GM23248 (cell line): ENCODE measurements at regions not wholly inside any gene's neighbourhood (a gene's known extent, or its start where the extent isn't known, plus 50 kb on each side); places are given as distances from the start of the nearest gene placed in this dataset.

ENCODE experiments used
- DNase-seq: peaks from one replicate; pipeline ENCODE4 v3.0.0-alpha.2; 2015
- H2AFZ ChIP-seq: fragments of 200-600 bp; sonication (generic); 2 replicates; pipeline ENCODE4 v1.6.1; 2016; ENCODE audit warnings: antibody characterized with exemption
- H3F3A ChIP-seq: fragments of 200-600 bp; sonication (generic); 2 replicates; pipeline ENCODE4 v1.6.1; 2016; ENCODE audit warnings: mild to moderate bottlenecking, antibody characterized with exemption, mixed run types; ENCODE audit not compliant: insufficient read depth
- H3K27ac ChIP-seq: fragments of 200-600 bp; sonication (generic); 2 replicates; pipeline ENCODE4 v1.5.1; 2016; ENCODE audit warnings: mild to moderate bottlenecking
- H3K27me3 ChIP-seq: fragments of 200-600 bp; sonication (generic); replicated peaks from 2 replicates; pipeline ENCODE4 v1.6.1; 2016; ENCODE audit warnings: mild to moderate bottlenecking; ENCODE audit not compliant: insufficient read depth
- H3K36me3 ChIP-seq: fragments of 200-600 bp; sonication (generic); 2 replicates; pipeline ENCODE4 v1.6.1; 2016; ENCODE audit warnings: low read depth, mild to moderate bottlenecking
- H3K4me1 ChIP-seq: fragments of 200-600 bp; sonication (generic); 2 replicates; pipeline ENCODE4 v1.6.1; 2016; ENCODE audit warnings: mild to moderate bottlenecking; ENCODE audit not compliant: insufficient read depth
- H3K4me2 ChIP-seq: fragments of 200-600 bp; sonication (generic); one replicate; pipeline ENCODE4 v1.6.1; 2016; ENCODE audit warnings: mild to moderate bottlenecking; ENCODE audit not compliant: unreplicated experiment
- H3K4me3 ChIP-seq: fragments of 200-600 bp; sonication (generic); 2 replicates; pipeline ENCODE4 v1.5.1; 2016; ENCODE audit warnings: mild to moderate bottlenecking
- H3K79me2 ChIP-seq: fragments of 200-600 bp; sonication (generic); 2 replicates; pipeline ENCODE4 v1.6.1; 2016; ENCODE audit warnings: mild to moderate bottlenecking; ENCODE audit not compliant: insufficient read depth
- H3K9ac ChIP-seq: fragments of 200-600 bp; sonication (generic); 2 replicates; pipeline ENCODE4 v1.6.1; 2016; ENCODE audit warnings: mild to moderate bottlenecking
- H3K9me2 ChIP-seq: fragments of 200-600 bp; sonication (generic); 2 replicates; pipeline ENCODE4 v1.6.1; 2016; ENCODE audit warnings: mixed run types, mild to moderate bottlenecking, moderate library complexity; ENCODE audit not compliant: insufficient read depth
- H3K9me3 ChIP-seq: fragments of 200-600 bp; sonication (generic); one replicate; pipeline ENCODE4 v1.6.1; 2017; ENCODE audit warnings: low read depth
- H4K20me1 ChIP-seq: fragments of 200-600 bp; sonication (generic); 2 replicates; pipeline ENCODE4 v1.6.0; 2016; ENCODE audit not compliant: insufficient read depth
- EZH2 ChIP-seq: fragments of 200-600 bp; sonication (generic); IDR thresholded peaks from 2 replicates; pipeline ENCODE4 v1.6.1; 2018; ENCODE audit warnings: antibody characterized with exemption, mild to moderate bottlenecking; ENCODE audit not compliant: insufficient read depth, poor library complexity, severe bottlenecking
- EZH2phosphoT487 ChIP-seq: fragments of 200-600 bp; sonication (generic); IDR thresholded peaks from 2 replicates; pipeline ENCODE4 v1.6.1; 2018; ENCODE audit warnings: antibody characterized with exemption, moderate library complexity, mild to moderate bottlenecking, low read depth; ENCODE audit not compliant: insufficient read depth
- WGBS, 2 experiments: methylation state at CpG; one replicate each; pipeline ENCODE4 v1.1.6; 2015 to 2017; ENCODE audit warnings: low lambda C conversion rate in 2 of 2, low coverage in 1 of 2; ENCODE audit errors: missing lambda C conversion rate in 2 of 2; 5-methylcytosine and 5-hydroxymethylcytosine counted together
- in situ Hi-C: fragments of 300-500 bp; cut with MboI; formaldehyde crosslinking; loops from 2 replicates; pipeline ENCODE4 v1.15.0; 2020

- Histone ChIP-seq H3K4me2 (no peak overlapping the region), H3K36me3 (no peaks in the 10 kb centered on the region), H3K9me3 (no peaks in the 10 kb centered on the region), H3K79me2 (no peaks in the 10 kb centered on the region), H3K9me2 (no peaks in the 10 kb centered on the region), H3K4me3 (no peak overlapping the region), H3F3A (no peaks in the 10 kb centered on the region), H3K27me3 (no peaks in the 10 kb centered on the region), H3K27ac (no peak overlapping the region), H3K4me1 (no peaks in the 10 kb centered on the region), H2AFZ (no peak overlapping the region), H3K9ac (no peak overlapping the region), H4K20me1 (no peaks in the 10 kb centered on the region)
- WGBS, 2 experiments: 56 to 61% methylated on average over 4 of the region's 4 CpGs
- TF ChIP-seq EZH2phosphoT487 (no peak), EZH2 (no peak)
- in situ Hi-C loops: no loop called here
- DNase-seq: no peak
These were observed 74.3 kb upstream of the EOMES start for GRCh38 chr3:27796365-27796875.

DNA sequence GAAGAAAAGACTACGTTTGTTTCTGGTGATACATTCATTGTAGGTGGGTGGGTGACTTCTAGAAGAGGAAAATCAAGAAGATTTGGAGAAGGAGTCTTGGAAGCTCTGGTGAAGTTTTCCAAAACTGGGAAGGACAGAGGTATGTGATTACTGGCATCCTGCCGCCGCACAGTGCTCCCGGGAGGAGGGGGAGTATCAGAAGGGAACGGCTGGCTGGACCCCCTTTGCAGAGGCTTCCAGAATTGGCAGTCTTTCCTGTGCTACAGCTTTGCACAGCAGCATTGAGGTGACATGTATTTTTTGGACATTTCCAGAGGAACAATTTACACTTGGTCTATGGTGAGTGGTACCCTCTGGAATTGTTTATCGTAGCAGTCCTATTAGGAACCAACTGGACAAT lies 75.7 kb upstream of the EOMES start:
- H3K27ac ChIP-seq: no peak overlapping the region
- H3K79me2 ChIP-seq: no peaks in the 10 kb centered on the region
- WGBS, 2 experiments: 54 to 60% methylated on average over 6 of the region's 6 CpGs
- no peaks in the 10 kb centered on the region for H3K36me3 ChIP-seq
- in situ Hi-C loops: no loop called here
- TF ChIP-seq EZH2 (no peak), EZH2phosphoT487 (no peak)
- no peak overlapping the region for H3K9ac ChIP-seq
- no peak overlapping the region for H3K4me3 ChIP-seq
- no peak overlapping the region for H2AFZ ChIP-seq
- H3K4me1 ChIP-seq: no peaks in the 10 kb centered on the region
- no peaks in the 10 kb centered on the region for H3K9me3 ChIP-seq
- DNase-seq: no peak
- H4K20me1 ChIP-seq: no peaks in the 10 kb centered on the region
- no peaks in the 10 kb centered on the region for H3F3A ChIP-seq
- no peaks in the 10 kb centered on the region for H3K27me3 ChIP-seq
- H3K9me2 ChIP-seq: no peaks in the 10 kb centered on the region
- H3K4me2 ChIP-seq: no peak overlapping the region

DNA sequence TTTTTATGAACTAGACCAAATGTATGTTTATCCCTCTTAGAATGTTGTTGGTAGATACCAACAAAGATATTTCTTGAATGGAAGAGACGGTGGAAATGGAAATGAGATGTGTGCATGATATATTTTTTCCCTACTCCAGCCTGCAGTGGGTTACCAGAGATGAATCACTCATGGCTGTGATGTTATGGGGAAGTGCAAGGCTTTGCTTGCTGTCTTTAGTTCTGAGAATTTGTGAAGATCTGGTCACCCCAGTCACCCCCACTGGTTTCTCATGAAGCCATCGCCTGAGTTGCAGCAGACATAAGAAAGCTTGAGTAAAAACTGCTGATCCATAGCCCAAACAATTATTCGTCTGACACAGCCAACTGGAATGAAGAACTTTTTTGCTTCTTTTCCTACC lies 78.1 kb upstream of the EOMES start:
- no peaks in the 10 kb centered on the region for H3K79me2 ChIP-seq
- H3K27ac ChIP-seq: no peak overlapping the region
- in situ Hi-C loops: no loop called here
- no peaks in the 10 kb centered on the region for H3K36me3 ChIP-seq
- H4K20me1 ChIP-seq: no peaks in the 10 kb centered on the region
- H3K4me3 ChIP-seq: no peak overlapping the region
- 59 to 67% methylated on average over 3 of the region's 3 CpGs for WGBS, 2 experiments
- no peak overlapping the region for H3K4me2 ChIP-seq
- no peak for TF ChIP-seq EZH2
- TF ChIP-seq EZH2phosphoT487: no peak
- no peak overlapping the region for H3K9ac ChIP-seq
- no peaks in the 10 kb centered on the region for H3K4me1 ChIP-seq
- H3F3A ChIP-seq: no peaks in the 10 kb centered on the region
- peak; percentile 13 for DNase-seq
- no peaks in the 10 kb centered on the region for H3K9me2 ChIP-seq
- no peak overlapping the region for H2AFZ ChIP-seq
- no peaks in the 10 kb centered on the region for H3K9me3 ChIP-seq
- no peaks in the 10 kb centered on the region for H3K27me3 ChIP-seq

GRCh38 chr3:27802425-27802824 lies 80.3 kb upstream of the EOMES start:
- H3K27ac ChIP-seq: no peak overlapping the region
- H3K9me2 ChIP-seq: no peaks in the 10 kb centered on the region
- TF ChIP-seq EZH2phosphoT487 (no peak), EZH2 (no peak)
- no peaks in the 10 kb centered on the region for H3K36me3 ChIP-seq
- H2AFZ ChIP-seq: no peak overlapping the region
- no peaks in the 10 kb centered on the region for H3K4me1 ChIP-seq
- no peaks in the 10 kb centered on the region; the same call in 1 of the 2 replicates for H3K27me3 ChIP-seq
- H3F3A ChIP-seq: no peaks in the 10 kb centered on the region
- in situ Hi-C loops: no loop called here
- DNase-seq: no peak
- H3K4me3 ChIP-seq: no peak overlapping the region
- H3K9ac ChIP-seq: no peak overlapping the region
- no peaks in the 10 kb centered on the region for H3K9me3 ChIP-seq
- H3K79me2 ChIP-seq: no peaks in the 10 kb centered on the region
- no peaks in the 10 kb centered on the region for H4K20me1 ChIP-seq
- H3K4me2 ChIP-seq: no peak overlapping the region
- 75 to 86% methylated on average over 2 of the region's 2 CpGs for WGBS, 2 experiments

DNA sequence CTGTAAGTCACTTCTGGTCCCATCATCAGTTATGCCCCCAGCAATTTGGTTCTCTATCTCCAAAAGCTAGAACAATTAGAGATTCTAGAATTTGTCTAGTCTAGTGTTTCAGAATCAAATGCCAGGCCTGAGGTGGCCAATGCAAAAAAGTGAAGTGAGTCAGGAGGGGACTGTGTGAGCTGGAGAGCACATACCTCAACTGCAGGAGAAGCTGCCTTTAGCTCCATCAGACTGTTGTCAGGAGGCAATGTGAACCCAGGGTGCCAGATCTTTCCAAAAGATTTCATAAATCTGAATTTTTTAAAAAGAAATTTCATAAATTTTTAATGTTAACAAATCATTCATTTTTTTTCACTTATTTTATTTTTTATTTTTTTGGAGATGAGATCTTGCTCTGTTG lies 80.7 kb upstream of the EOMES start:
- no peak for TF ChIP-seq EZH2
- no peak for TF ChIP-seq EZH2phosphoT487
- in situ Hi-C loops: no loop called here

More for the DNA sequence above, 80.7 kb upstream of the EOMES start:
- no peaks in the 10 kb centered on the region for H3K4me1 ChIP-seq
- no peaks in the 10 kb centered on the region for H4K20me1 ChIP-seq
- no peaks in the 10 kb centered on the region for H3K9me2 ChIP-seq
- no peaks in the 10 kb centered on the region for H3F3A ChIP-seq
- no peak overlapping the region for H3K27ac ChIP-seq
- H2AFZ ChIP-seq: no peak overlapping the region
- H3K36me3 ChIP-seq: no peaks in the 10 kb centered on the region
- H3K9ac ChIP-seq: no peak overlapping the region
- no peak overlapping the region for H3K4me3 ChIP-seq
- no peaks in the 10 kb centered on the region for H3K79me2 ChIP-seq
- H3K27me3 ChIP-seq: no peaks in the 10 kb centered on the region; the same call in 1 of the 2 replicates
- no peak for DNase-seq
- H3K9me3 ChIP-seq: no peaks in the 10 kb centered on the region
- H3K4me2 ChIP-seq: no peak overlapping the region
